ENCODE measurements at regions not wholly inside any gene's neighbourhood (a gene's known extent, or its start where the extent isn't known, plus 50 kb on each side); places are given as distances from the start of the nearest gene placed in this dataset.

DNA sequence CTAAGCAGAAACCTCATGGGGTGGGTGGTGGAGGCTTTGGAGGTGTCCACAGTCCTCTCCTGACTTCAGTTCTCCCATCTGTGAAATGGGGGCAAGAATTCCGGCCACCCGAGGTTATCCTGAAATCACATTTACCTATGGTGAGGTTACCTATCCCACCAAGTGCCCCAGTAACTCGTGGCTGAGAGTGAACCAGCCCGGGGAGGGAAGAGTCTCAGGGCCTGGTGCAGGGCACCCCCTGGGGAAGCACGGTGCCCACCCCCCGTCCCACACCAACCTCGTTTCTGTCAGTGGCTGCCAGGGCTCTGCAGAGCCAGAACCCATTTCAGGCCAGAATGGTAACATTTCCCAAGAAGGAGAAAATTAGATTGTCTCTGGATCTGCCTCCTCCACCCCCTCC, 83.7 kb upstream of the VSTM2B start:
- TF ChIP-seq POLR2A (IDR thresholded peaks at IDR 0.05) = no peak
- TF ChIP-seq, protein P1, sequence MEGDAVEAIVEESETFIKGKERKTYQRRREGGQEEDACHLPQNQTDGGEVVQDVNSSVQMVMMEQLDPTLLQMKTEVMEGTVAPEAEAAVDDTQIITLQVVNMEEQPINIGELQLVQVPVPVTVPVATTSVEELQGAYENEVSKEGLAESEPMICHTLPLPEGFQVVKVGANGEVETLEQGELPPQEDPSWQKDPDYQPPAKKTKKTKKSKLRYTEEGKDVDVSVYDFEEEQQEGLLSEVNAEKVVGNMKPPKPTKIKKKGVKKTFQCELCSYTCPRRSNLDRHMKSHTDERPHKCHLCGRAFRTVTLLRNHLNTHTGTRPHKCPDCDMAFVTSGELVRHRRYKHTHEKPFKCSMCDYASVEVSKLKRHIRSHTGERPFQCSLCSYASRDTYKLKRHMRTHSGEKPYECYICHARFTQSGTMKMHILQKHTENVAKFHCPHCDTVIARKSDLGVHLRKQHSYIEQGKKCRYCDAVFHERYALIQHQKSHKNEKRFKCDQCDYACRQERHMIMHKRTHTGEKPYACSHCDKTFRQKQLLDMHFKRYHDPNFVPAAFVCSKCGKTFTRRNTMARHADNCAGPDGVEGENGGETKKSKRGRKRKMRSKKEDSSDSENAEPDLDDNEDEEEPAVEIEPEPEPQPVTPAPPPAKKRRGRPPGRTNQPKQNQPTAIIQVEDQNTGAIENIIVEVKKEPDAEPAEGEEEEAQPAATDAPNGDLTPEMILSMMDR (IDR thresholded peaks at IDR 0.05) = no peak

Data from Peyer's patch (tissue), 4 donors.